ENCODE measurements at regions not wholly inside any gene's neighbourhood (a gene's known extent, or its start where the extent isn't known, plus 50 kb on each side); places are given as distances from the start of the nearest gene placed in this dataset.

- TF ChIP-seq CTCF (IDR thresholded peaks at IDR 0.05; ENCODE audit: poor library complexity, severe bottlenecking) (no peak), EZH2 (IDR thresholded peaks at IDR 0.05; ENCODE audit: borderline replicate concordance, insufficient read depth, low read length, poor library complexity, severe bottlenecking) (no peak)
Observed at GRCh38 chr2:34825686-34826085, 1226.6 kb upstream of the FAM98A start.
